ENCODE measurements at regions not wholly inside any gene's neighbourhood (a gene's known extent, or its start where the extent isn't known, plus 50 kb on each side); places are given as distances from the start of the nearest gene placed in this dataset.

DNA sequence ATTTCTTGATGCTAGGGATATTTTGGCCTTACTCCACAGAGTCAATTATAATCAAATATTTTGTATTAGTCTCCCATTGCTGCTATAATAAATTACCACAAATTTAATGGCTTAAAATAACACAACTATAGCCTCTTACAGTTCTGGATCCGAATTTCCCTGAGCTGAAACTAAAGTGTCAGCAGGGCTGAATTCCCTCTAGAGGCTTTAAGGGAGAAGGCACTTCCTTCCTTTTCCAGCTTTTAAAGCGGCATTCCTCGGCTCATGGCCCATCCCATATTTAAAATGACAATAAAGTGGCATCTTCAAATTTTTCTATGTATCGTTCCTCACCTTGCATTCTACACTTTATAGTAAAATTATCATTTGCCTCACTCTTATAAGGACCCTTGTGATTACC lies 421.4 kb upstream of the ZWINT start:
- no peak overlapping the region for H3K4me3 ChIP-seq (ENCODE audit: low read depth in 1 of 2, low read length in 2 of 2)
- H3K36me3 ChIP-seq (ENCODE audit: control insufficient read depth in 2 of 2, insufficient read depth in 2 of 2, low read length in 1 of 2) = no peaks in the 10 kb centered on the region
- no peaks in the 10 kb centered on the region for H3K4me1 ChIP-seq (ENCODE audit: control insufficient read depth in 2 of 2, insufficient read depth in 2 of 2, low read length in 1 of 2)
- 40 to 42% methylated on average over 4 of the region's 4 CpGs for WGBS, 2 donors
- H3K27me3 ChIP-seq (ENCODE audit: control insufficient read depth in 1 of 2, insufficient read depth in 2 of 2, low read length in 2 of 2) = no peaks in the 10 kb centered on the region
- no peaks in the 10 kb centered on the region for H3K9me3 ChIP-seq (ENCODE audit: control insufficient read depth in 2 of 2, insufficient read depth in 1 of 2, low read depth in 1 of 2, low read length in 1 of 2)
- H3K27ac ChIP-seq (ENCODE audit: low read depth in 2 of 2, low read length in 1 of 2) = no peak overlapping the region

DNA sequence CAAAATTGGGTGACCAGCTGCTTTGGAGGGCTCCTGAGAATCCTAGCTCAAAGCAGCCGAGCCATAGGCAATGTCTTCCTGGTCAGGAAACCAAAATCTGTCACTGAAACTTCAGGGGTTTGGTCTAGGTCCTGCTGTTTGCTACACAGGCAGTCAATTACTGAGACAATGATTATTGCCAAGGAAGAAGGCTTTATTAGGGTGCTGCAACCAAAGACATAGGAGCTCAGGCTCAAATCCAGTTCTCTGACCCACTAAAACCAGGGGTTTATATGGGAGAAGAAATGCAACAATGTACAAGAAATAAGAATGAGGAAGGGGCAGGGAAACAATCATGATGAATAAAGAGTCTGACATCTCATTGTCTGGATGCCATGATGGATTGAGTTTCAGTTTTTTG lies 410.3 kb upstream of the ZWINT start:
- H3K27ac ChIP-seq (ENCODE audit: low read depth in 2 of 2, low read length in 1 of 2) = no peak overlapping the region
- peaks cover 0 to 4% of the 10 kb centered on the region in 2 donors for H3K9me3 ChIP-seq (ENCODE audit: control insufficient read depth in 2 of 2, insufficient read depth in 1 of 2, low read depth in 1 of 2, low read length in 1 of 2)
- WGBS, 2 donors = 39 to 46% methylated on average over 1 of the region's 1 CpG
- no peak overlapping the region for H3K4me3 ChIP-seq (ENCODE audit: low read depth in 1 of 2, low read length in 2 of 2)
- no peaks in the 10 kb centered on the region for H3K27me3 ChIP-seq (ENCODE audit: control insufficient read depth in 1 of 2, insufficient read depth in 2 of 2, low read length in 2 of 2)
- no peaks in the 10 kb centered on the region for H3K36me3 ChIP-seq (ENCODE audit: control insufficient read depth in 2 of 2, insufficient read depth in 2 of 2, low read length in 1 of 2)
- H3K4me1 ChIP-seq (ENCODE audit: control insufficient read depth in 2 of 2, insufficient read depth in 2 of 2, low read length in 1 of 2) = no peaks in the 10 kb centered on the region

DNA sequence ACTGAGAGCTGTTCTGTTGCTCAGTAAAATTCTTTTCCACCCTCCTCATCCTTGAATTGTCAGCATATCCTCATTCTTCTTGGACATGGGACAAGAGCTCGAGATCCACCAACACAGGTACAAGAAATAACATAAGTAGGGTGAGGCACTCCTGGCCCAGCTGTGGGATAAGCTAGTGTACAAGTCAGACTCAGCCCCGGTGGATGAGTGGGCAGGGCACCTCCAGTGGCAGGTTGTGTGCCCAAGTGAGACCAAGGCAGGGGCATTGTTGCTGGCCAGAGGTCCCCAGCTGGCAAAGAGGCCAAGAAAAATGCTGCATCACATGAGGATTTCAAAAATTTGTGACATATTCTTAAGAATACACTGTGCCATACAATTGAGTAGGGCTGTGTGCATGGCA lies 402.0 kb upstream of the ZWINT start:
- Histone ChIP-seq H3K4me1 (ENCODE audit: control insufficient read depth in 2 of 2, insufficient read depth in 2 of 2, low read length in 1 of 2) (no peaks in the 10 kb centered on the region), H3K4me3 (ENCODE audit: low read depth in 1 of 2, low read length in 2 of 2) (no peak overlapping the region), H3K9me3 (ENCODE audit: control insufficient read depth in 2 of 2, insufficient read depth in 1 of 2, low read depth in 1 of 2, low read length in 1 of 2) (peaks cover 0 to 3% of the 10 kb centered on the region in 2 donors), H3K27me3 (ENCODE audit: control insufficient read depth in 1 of 2, insufficient read depth in 2 of 2, low read length in 2 of 2) (no peaks in the 10 kb centered on the region), H3K36me3 (ENCODE audit: control insufficient read depth in 2 of 2, insufficient read depth in 2 of 2, low read length in 1 of 2) (no peaks in the 10 kb centered on the region), H3K27ac (ENCODE audit: low read depth in 2 of 2, low read length in 1 of 2) (no peak overlapping the region)
- 50 to 64% methylated on average over 2 of the region's 2 CpGs for WGBS, 2 donors

DNA sequence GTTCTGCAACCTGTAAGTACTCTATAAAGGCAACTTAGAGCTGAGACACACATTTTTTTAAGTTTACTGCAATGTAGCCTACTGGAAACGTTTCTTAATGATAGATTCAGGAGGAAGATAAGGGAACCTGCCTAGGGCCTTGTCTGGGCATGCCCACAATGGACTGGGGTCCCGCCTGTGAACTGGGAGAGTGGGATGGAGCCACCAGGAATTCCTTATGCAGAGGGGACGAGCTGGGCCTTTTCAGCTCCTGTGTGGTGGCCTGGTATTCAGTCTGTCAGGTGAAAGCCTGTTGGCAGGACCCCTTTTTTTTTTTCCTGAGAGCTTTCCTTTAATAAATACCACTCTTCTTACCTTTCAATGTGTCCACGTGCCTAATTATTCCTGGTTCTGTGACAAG lies 384.4 kb upstream of the ZWINT start:
- Histone ChIP-seq H3K27me3 (ENCODE audit: control insufficient read depth in 1 of 2, insufficient read depth in 2 of 2, low read length in 2 of 2) (no peaks in the 10 kb centered on the region), H3K4me3 (ENCODE audit: low read depth in 1 of 2, low read length in 2 of 2) (no peak overlapping the region), H3K36me3 (ENCODE audit: control insufficient read depth in 2 of 2, insufficient read depth in 2 of 2, low read length in 1 of 2) (no peaks in the 10 kb centered on the region), H3K9me3 (ENCODE audit: control insufficient read depth in 2 of 2, insufficient read depth in 1 of 2, low read depth in 1 of 2, low read length in 1 of 2) (no peaks in the 10 kb centered on the region), H3K27ac (ENCODE audit: low read depth in 2 of 2, low read length in 1 of 2) (no peak overlapping the region), H3K4me1 (ENCODE audit: control insufficient read depth in 2 of 2, insufficient read depth in 2 of 2, low read length in 1 of 2) (no peaks in the 10 kb centered on the region)
- WGBS, 2 donors = 36 to 39% methylated on average over 4 of the region's 4 CpGs

DNA sequence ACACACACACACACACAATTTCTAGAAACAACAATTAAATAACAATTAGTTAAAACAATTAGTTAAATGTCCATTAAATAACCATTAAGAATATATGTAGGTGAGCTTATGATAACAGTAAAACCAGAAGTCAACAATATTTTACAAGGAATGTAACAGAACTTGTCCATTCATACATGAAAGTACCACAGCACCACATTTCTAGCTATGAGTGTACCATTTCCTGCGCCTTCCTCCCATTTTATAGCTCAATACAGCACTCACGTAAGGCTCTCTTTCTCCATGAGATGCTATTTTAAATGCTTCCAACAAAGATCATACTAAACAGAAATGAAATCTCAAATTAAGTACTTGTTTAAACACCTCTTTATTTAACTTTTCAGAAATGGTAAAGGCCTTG lies 367.3 kb upstream of the ZWINT start:
- Histone ChIP-seq H3K4me1 (ENCODE audit: control insufficient read depth in 2 of 2, insufficient read depth in 2 of 2, low read length in 1 of 2) (no peaks in the 10 kb centered on the region), H3K27ac (ENCODE audit: low read depth in 2 of 2, low read length in 1 of 2) (no peak overlapping the region), H3K4me3 (ENCODE audit: low read depth in 1 of 2, low read length in 2 of 2) (no peak overlapping the region), H3K9me3 (ENCODE audit: control insufficient read depth in 2 of 2, insufficient read depth in 1 of 2, low read depth in 1 of 2, low read length in 1 of 2) (no peaks in the 10 kb centered on the region), H3K27me3 (ENCODE audit: control insufficient read depth in 1 of 2, insufficient read depth in 2 of 2, low read length in 2 of 2) (no peaks in the 10 kb centered on the region), H3K36me3 (ENCODE audit: control insufficient read depth in 2 of 2, insufficient read depth in 2 of 2, low read length in 1 of 2) (no peaks in the 10 kb centered on the region)
- 82 to 85% methylated on average over 2 of the region's 2 CpGs for WGBS, 2 donors

DNA sequence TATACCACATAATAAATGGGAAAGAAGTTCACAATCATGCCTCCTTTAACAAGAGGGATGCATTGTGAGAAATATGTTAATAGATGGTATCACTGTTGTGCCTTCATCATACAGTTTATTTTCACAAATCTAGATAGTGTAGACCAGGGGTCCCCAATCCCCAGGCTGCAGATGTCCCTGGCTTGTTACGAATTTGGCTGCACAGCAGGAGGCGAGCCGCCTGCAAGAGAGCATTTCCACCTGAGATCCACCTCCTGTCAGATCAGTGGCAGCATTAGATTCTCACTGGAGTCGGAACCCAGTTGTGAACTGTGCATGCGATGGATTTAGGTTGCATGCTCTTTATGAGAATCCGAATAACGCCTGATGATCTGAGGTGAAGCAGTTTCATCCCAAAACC lies 361.9 kb upstream of the ZWINT start:
- Histone ChIP-seq H3K27ac (ENCODE audit: low read depth in 2 of 2, low read length in 1 of 2) (no peak overlapping the region), H3K27me3 (ENCODE audit: control insufficient read depth in 1 of 2, insufficient read depth in 2 of 2, low read length in 2 of 2) (no peaks in the 10 kb centered on the region), H3K36me3 (ENCODE audit: control insufficient read depth in 2 of 2, insufficient read depth in 2 of 2, low read length in 1 of 2) (no peaks in the 10 kb centered on the region), H3K9me3 (ENCODE audit: control insufficient read depth in 2 of 2, insufficient read depth in 1 of 2, low read depth in 1 of 2, low read length in 1 of 2) (no peaks in the 10 kb centered on the region), H3K4me3 (ENCODE audit: low read depth in 1 of 2, low read length in 2 of 2) (no peak overlapping the region), H3K4me1 (ENCODE audit: control insufficient read depth in 2 of 2, insufficient read depth in 2 of 2, low read length in 1 of 2) (no peaks in the 10 kb centered on the region)
- 77 to 78% methylated on average over 7 of the region's 7 CpGs for WGBS, 2 donors

DNA sequence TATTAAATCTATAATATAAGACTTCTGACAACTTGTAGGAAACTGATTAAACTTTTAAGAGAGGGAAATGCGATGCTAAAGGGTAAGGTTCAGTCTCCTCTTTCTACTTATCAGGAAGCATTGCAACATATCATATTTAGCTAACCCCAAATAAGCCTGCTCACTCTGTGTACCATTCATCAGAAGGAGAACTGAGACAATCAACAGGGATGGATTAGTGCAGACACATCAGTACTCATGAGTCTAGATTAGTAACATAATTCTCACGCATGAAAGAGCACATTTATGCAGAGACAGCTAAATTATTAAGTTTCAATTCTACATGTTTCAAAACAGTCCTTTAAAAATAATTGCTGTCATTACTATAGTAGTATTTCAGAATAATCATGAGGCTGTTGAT lies 354.2 kb upstream of the ZWINT start:
- no peaks in the 10 kb centered on the region for H3K4me1 ChIP-seq (ENCODE audit: control insufficient read depth in 2 of 2, insufficient read depth in 2 of 2, low read length in 1 of 2)
- WGBS, 2 donors = 56 to 59% methylated on average over 2 of the region's 2 CpGs
- H3K36me3 ChIP-seq (ENCODE audit: control insufficient read depth in 2 of 2, insufficient read depth in 2 of 2, low read length in 1 of 2) = no peaks in the 10 kb centered on the region
- H3K4me3 ChIP-seq (ENCODE audit: low read depth in 1 of 2, low read length in 2 of 2) = no peak overlapping the region
- no peaks in the 10 kb centered on the region for H3K9me3 ChIP-seq (ENCODE audit: control insufficient read depth in 2 of 2, insufficient read depth in 1 of 2, low read depth in 1 of 2, low read length in 1 of 2)
- H3K27me3 ChIP-seq (ENCODE audit: control insufficient read depth in 1 of 2, insufficient read depth in 2 of 2, low read length in 2 of 2) = no peaks in the 10 kb centered on the region
- no peak overlapping the region for H3K27ac ChIP-seq (ENCODE audit: low read depth in 2 of 2, low read length in 1 of 2)

DNA sequence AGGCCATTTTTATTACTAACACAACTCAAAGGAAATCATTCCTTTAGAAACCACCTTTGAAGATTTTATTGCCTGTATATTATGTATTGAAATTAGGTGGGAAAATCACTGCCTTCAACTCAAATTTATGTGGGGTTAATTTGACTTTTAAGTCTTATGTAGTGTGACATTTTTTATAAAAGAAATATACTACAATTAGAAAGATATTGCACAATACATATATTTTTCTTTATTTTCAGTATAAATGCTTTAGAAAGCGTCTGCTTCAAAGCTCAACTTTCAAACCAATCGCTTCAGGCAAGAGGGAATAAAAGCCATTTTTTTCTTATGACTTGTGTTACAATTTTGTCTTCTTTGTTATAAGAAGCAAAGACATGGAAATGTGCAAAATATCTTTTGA lies 337.4 kb upstream of the ZWINT start:
- Histone ChIP-seq H3K4me1 (ENCODE audit: control insufficient read depth in 2 of 2, insufficient read depth in 2 of 2, low read length in 1 of 2) (no peaks in the 10 kb centered on the region), H3K27ac (ENCODE audit: low read depth in 2 of 2, low read length in 1 of 2) (no peak overlapping the region), H3K4me3 (ENCODE audit: low read depth in 1 of 2, low read length in 2 of 2) (no peak overlapping the region), H3K36me3 (ENCODE audit: control insufficient read depth in 2 of 2, insufficient read depth in 2 of 2, low read length in 1 of 2) (no peaks in the 10 kb centered on the region), H3K27me3 (ENCODE audit: control insufficient read depth in 1 of 2, insufficient read depth in 2 of 2, low read length in 2 of 2) (no peaks in the 10 kb centered on the region), H3K9me3 (ENCODE audit: control insufficient read depth in 2 of 2, insufficient read depth in 1 of 2, low read depth in 1 of 2, low read length in 1 of 2) (no peaks in the 10 kb centered on the region)
- 67 to 68% methylated on average over 2 of the region's 2 CpGs for WGBS, 2 donors

DNA sequence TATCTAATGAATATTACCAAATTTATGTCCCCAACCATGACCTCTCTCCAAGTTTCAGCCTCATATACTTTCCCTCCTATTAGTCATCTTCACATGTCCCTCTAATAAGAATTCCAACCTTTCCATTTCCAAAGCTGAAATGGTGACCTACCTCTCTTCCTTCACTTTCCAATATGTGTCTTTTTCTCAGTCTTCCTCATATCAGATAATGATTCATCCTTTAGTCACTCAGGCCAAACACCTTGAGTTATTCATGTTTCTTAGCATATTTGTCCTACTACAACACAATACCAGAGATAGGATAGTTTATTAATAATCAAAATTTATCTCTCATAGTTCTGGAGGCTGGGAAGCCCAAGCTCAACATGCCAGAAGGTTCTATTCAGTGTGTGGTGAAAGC lies 318.5 kb upstream of the ZWINT start:
- Histone ChIP-seq H3K9me3 (ENCODE audit: control insufficient read depth in 2 of 2, insufficient read depth in 1 of 2, low read depth in 1 of 2, low read length in 1 of 2) (peaks cover 0 to 4% of the 10 kb centered on the region in 2 donors), H3K27ac (ENCODE audit: low read depth in 2 of 2, low read length in 1 of 2) (no peak overlapping the region), H3K36me3 (ENCODE audit: control insufficient read depth in 2 of 2, insufficient read depth in 2 of 2, low read length in 1 of 2) (no peaks in the 10 kb centered on the region), H3K4me1 (ENCODE audit: control insufficient read depth in 2 of 2, insufficient read depth in 2 of 2, low read length in 1 of 2) (no peaks in the 10 kb centered on the region), H3K27me3 (ENCODE audit: control insufficient read depth in 1 of 2, insufficient read depth in 2 of 2, low read length in 2 of 2) (no peaks in the 10 kb centered on the region), H3K4me3 (ENCODE audit: low read depth in 1 of 2, low read length in 2 of 2) (no peak overlapping the region)

DNA sequence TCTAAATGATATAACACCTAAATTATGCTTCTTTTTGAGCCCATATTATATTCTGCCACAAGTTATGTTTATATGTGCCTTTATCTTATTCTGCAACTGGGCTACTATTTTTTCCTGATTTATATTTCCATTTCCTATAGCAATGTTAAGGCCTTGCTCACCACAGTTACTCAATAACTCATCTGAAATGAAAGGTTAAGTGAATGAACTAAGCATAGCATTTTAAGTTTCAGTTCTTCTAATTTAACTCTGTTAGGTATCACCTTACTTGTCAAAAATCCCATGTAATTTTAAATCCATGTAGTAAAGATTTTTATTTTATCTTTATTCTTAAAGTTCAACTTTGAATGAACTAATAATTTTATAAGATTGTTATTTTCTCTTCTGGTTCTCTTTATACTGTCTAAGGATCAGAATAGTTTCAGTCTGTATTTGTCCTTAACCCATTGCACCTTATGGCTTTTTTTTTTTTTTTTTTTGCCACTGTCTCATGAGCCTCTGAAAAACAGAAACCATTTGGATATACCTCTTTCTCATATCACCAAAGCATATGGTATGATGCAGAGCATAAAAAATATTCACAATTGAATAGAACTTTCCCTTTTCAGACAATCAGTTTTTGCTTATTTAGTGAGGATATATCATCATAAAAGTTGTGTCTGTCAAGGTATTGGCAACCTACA lies 301.8 kb upstream of the ZWINT start:
- Histone ChIP-seq H3K4me1 (ENCODE audit: control insufficient read depth in 2 of 2, insufficient read depth in 2 of 2, low read length in 1 of 2) (no peaks in the 10 kb centered on the region), H3K4me3 (ENCODE audit: low read depth in 1 of 2, low read length in 2 of 2) (no peak overlapping the region), H3K27ac (ENCODE audit: low read depth in 2 of 2, low read length in 1 of 2) (no peak overlapping the region), H3K9me3 (ENCODE audit: control insufficient read depth in 2 of 2, insufficient read depth in 1 of 2, low read depth in 1 of 2, low read length in 1 of 2) (no peaks in the 10 kb centered on the region), H3K36me3 (ENCODE audit: control insufficient read depth in 2 of 2, insufficient read depth in 2 of 2, low read length in 1 of 2) (no peaks in the 10 kb centered on the region), H3K27me3 (ENCODE audit: control insufficient read depth in 1 of 2, insufficient read depth in 2 of 2, low read length in 2 of 2) (no peaks in the 10 kb centered on the region)

All from esophagus (tissue), 2 donors.